ENCODE measurements at regions not wholly inside any gene's neighbourhood (a gene's known extent, or its start where the extent isn't known, plus 50 kb on each side); places are given as distances from the start of the nearest gene placed in this dataset.

GRCh38 chr3:81936817-81937216, 175.4 kb upstream of the GBE1 start:
- DNase-seq = no peak

GRCh38 chr3:81932681-81933080, 171.2 kb upstream of the GBE1 start:
- no peak for DNase-seq
- 88 to 90% methylated on average over 4 of the region's 4 CpGs for WGBS, 2 donors
- Histone ChIP-seq H3K27me3 (no peaks in the 10 kb centered on the region), H3K27ac (no peak overlapping the region), H3K4me1 (no peaks in the 10 kb centered on the region), H3K4me3 (no peak overlapping the region), H3K9me3 (no peaks in the 10 kb centered on the region), H3K36me3 (ENCODE audit: low read depth, missing control alignments) (no peaks in the 10 kb centered on the region)
- no peak for TF ChIP-seq POLR2A (IDR thresholded peaks at IDR 0.05)
- no peak for TF ChIP-seq CTCF (IDR thresholded peaks at IDR 0.05)
- intact Hi-C loops (cut with DNase I; ENCODE audit: low total_unique reads) = no loop called here

More at GRCh38 chr3:81936817-81937216, 175.4 kb upstream of the GBE1 start:
- H3K27me3 ChIP-seq = no peaks in the 10 kb centered on the region
- TF ChIP-seq CTCF (IDR thresholded peaks at IDR 0.05) (no peak), POLR2A (IDR thresholded peaks at IDR 0.05) (no peak)
- no peaks in the 10 kb centered on the region for H3K36me3 ChIP-seq (ENCODE audit: low read depth, missing control alignments)
- no peaks in the 10 kb centered on the region for H3K9me3 ChIP-seq
- intact Hi-C loops (cut with DNase I; ENCODE audit: low total_unique reads) = no loop called here
- no peak overlapping the region for H3K27ac ChIP-seq
- H3K4me3 ChIP-seq = no peak overlapping the region
- 70 to 92% methylated on average over 1 of the region's 1 CpG for WGBS, 2 donors
- H3K4me1 ChIP-seq = no peaks in the 10 kb centered on the region

GRCh38 chr3:81931265-81932251, 170.1 kb upstream of the GBE1 start:
- H3K4me3 ChIP-seq = no peak overlapping the region
- intact Hi-C loops (cut with DNase I; ENCODE audit: low total_unique reads) = no loop called here
- no peaks in the 10 kb centered on the region for H3K27me3 ChIP-seq
- 85 to 87% methylated on average over 12 of the region's 12 CpGs for WGBS, 2 donors
- TF ChIP-seq CTCF (IDR thresholded peaks at IDR 0.05) (no peak), POLR2A (IDR thresholded peaks at IDR 0.05) (no peak)
- no peaks in the 10 kb centered on the region for H3K4me1 ChIP-seq
- no peaks in the 10 kb centered on the region for H3K36me3 ChIP-seq (ENCODE audit: low read depth, missing control alignments)
- no peak for DNase-seq
- no peaks in the 10 kb centered on the region for H3K9me3 ChIP-seq
- no peak overlapping the region for H3K27ac ChIP-seq

- peak; percentile 28 for DNase-seq
- Histone ChIP-seq H3K36me3 (ENCODE audit: low read depth, missing control alignments) (no peaks in the 10 kb centered on the region), H3K27me3 (no peaks in the 10 kb centered on the region), H3K4me3 (no peak overlapping the region), H3K27ac (no peak overlapping the region), H3K4me1 (no peaks in the 10 kb centered on the region), H3K9me3 (no peaks in the 10 kb centered on the region)
- intact Hi-C loops (cut with DNase I; ENCODE audit: low total_unique reads) = no loop called here
- no peak for TF ChIP-seq CTCF (IDR thresholded peaks at IDR 0.05)
- TF ChIP-seq POLR2A (IDR thresholded peaks at IDR 0.05) = no peak
Measured at GRCh38 chr3:81929697-81930096, 168.3 kb upstream of the GBE1 start.

- no peak for TF ChIP-seq POLR2A (IDR thresholded peaks at IDR 0.05)
- no peak for TF ChIP-seq CTCF (IDR thresholded peaks at IDR 0.05)
- 94 to 96% methylated on average over 1 of the region's 1 CpG for WGBS, 2 donors
- H3K4me3 ChIP-seq = no peak overlapping the region
- no peaks in the 10 kb centered on the region for H3K27me3 ChIP-seq
- no peak for DNase-seq
- intact Hi-C loops (cut with DNase I; ENCODE audit: low total_unique reads) = no loop called here
- H3K9me3 ChIP-seq = no peaks in the 10 kb centered on the region
- no peaks in the 10 kb centered on the region for H3K36me3 ChIP-seq (ENCODE audit: low read depth, missing control alignments)
- no peaks in the 10 kb centered on the region for H3K4me1 ChIP-seq
- H3K27ac ChIP-seq = no peak overlapping the region
Measured at GRCh38 chr3:81927811-81928210, 166.4 kb upstream of the GBE1 start.

Data from testis (tissue), 2 donors.